Activated naive CD4-positive, alpha-beta T cell treated with anti-CD3 and anti-CD28 coated beads, Interleukin-2, amount 50 U/mL, for 24 hours (primary cell): ENCODE measurements at regions not wholly inside any gene's neighbourhood (a gene's known extent, or its start where the extent isn't known, plus 50 kb on each side); places are given as distances from the start of the nearest gene placed in this dataset.
"Not testable (repeated sequence)": the region's sequence is repeated elsewhere in the genome, so short reads cannot be mapped to it uniquely, and the experiment has no call there.

Source experiments
- H3K27ac Mint-ChIP-seq: one replicate; pipeline ENCODE4 v1.8.0; 2021; ENCODE audit warnings: mild to moderate bottlenecking, mixed read lengths
- H3K27me3 Mint-ChIP-seq: one replicate; pipeline ENCODE4 v1.8.0; 2021; ENCODE audit warnings: mixed read lengths
- H3K36me3 Mint-ChIP-seq: one replicate; pipeline ENCODE4 v1.8.0; 2021; ENCODE audit warnings: mixed read lengths
- H3K4me1 Mint-ChIP-seq: one replicate; pipeline ENCODE4 v1.8.0; 2021; ENCODE audit warnings: mixed read lengths
- H3K4me3 Mint-ChIP-seq: one replicate; pipeline ENCODE4 v1.8.0; 2021; ENCODE audit warnings: mild to moderate bottlenecking, mixed read lengths
- H3K9me3 Mint-ChIP-seq: one replicate; pipeline ENCODE4 v1.8.0; 2021; ENCODE audit warnings: mixed read lengths

DNA sequence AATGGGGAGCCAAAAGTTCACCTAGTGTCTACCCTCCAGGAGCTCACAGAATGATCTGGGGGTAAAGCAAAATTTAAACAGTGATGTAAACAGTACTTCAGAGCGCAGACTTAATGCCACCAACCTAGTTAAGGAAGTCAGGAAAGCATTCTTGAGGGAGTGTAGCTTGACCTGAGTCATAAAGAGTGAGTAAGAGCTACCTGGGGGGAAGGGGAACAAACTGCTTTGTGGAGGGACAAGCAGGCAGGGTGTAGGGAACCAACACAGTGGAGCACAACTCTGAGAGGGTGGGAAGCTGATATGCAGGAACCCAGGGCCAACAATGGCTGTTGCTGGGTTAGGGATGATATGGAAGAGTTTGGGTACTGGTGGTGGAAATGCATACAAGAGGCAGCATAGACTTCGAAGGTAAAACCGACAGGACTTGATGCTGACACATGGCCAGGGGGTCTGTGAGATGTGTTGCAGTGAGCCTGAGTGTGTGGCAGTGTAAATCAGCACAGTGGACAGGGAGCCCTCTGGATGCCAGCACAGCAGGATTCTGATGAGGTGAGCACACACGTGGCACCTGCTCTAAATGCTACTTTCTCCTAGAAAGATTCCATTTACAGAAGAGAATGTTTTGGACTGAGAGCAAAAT lies 58.3 kb upstream of the CYP2D6 start:
- Mint-ChIP-seq H3K9me3 (no peaks in the 10 kb centered on the region), H3K4me1 (peaks cover 94% of the 10 kb centered on the region), H3K36me3 (peaks cover 9% of the 10 kb centered on the region), H3K27me3 (no peaks in the 10 kb centered on the region), H3K4me3 (no peak overlapping the region), H3K27ac (no peak overlapping the region)

DNA sequence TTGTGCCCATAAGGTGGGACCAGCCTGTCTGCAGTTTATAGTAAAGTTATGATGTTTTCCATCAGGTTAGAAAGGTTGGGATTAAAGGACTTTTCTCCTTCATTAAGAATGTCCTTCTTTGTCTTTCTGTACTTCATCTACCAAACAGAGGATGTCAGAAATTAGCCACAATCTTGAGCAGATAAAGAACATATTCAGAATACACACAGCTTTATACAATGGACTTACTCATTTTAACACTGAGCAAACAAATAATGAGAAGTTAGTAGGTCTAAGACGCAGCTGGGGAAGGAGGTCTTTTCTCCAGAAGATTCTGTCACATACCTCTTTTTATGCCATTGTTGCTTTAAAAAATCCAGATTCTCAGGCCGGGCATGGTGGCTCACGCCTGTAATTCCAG lies 57.0 kb upstream of the CYP2D6 start:
- peaks cover 7% of the 10 kb centered on the region for H3K36me3 Mint-ChIP-seq
- no peaks in the 10 kb centered on the region for H3K27me3 Mint-ChIP-seq
- H3K9me3 Mint-ChIP-seq, result no peaks in the 10 kb centered on the region
- H3K27ac Mint-ChIP-seq, result no peak overlapping the region
- peaks cover 94% of the 10 kb centered on the region for H3K4me1 Mint-ChIP-seq
- no peak overlapping the region for H3K4me3 Mint-ChIP-seq

DNA sequence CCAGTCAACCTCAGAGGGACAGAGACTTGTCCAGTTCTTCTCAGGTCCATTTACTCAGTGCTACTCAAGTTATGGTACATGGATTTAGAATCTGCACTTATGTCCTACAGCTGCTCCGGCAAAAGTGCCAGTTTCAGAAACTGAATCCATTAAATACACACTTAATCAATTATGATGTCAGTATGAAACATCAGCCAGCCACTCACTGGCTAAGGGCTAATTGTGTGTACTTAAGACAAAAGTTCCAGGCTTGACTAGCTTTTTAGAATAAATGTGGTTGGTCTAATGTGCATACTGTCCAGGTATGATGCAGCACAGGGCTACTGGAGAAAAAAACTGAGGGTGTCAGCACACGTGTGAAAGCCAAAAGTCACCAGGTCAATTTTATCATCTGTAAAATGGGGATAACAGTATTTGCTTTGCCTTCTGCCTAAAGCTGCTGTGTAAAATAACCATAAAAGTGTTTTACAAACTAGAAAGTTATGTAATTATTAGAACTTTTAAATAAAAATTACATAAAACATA lies 55.4 kb upstream of the CYP2D6 start:
- Mint-ChIP-seq H3K9me3 (no peaks in the 10 kb centered on the region), H3K4me3 (no peak overlapping the region), H3K27me3 (no peaks in the 10 kb centered on the region), H3K36me3 (peaks cover 7% of the 10 kb centered on the region), H3K4me1 (peaks cover 96% of the 10 kb centered on the region), H3K27ac (no peak overlapping the region)

DNA sequence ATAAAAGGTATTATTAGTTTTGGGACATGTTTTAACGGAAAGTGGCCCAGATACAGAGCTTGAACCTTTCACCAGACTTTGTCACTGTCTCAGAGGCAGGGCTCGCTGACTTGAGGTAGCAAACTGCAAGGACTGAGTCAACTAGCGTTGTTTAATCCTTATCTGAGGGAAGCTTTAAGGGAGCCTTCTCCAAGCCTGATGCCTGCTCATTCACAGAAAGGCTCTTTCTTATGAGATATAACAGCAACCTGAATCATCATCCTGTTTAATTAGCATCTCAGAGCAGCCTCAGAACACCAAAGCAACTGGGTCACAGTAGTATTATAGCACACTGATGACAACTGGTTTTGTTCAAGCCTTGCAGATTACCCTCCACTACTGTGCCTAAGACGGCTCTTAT lies 54.2 kb upstream of the CYP2D6 start:
- H3K4me1 Mint-ChIP-seq, result peaks cover 97% of the 10 kb centered on the region
- H3K4me3 Mint-ChIP-seq, result peak overlapping the region; percentile 15
- no peaks in the 10 kb centered on the region for H3K27me3 Mint-ChIP-seq
- H3K9me3 Mint-ChIP-seq, result no peaks in the 10 kb centered on the region
- peaks cover 7% of the 10 kb centered on the region for H3K36me3 Mint-ChIP-seq
- no peak overlapping the region for H3K27ac Mint-ChIP-seq

DNA sequence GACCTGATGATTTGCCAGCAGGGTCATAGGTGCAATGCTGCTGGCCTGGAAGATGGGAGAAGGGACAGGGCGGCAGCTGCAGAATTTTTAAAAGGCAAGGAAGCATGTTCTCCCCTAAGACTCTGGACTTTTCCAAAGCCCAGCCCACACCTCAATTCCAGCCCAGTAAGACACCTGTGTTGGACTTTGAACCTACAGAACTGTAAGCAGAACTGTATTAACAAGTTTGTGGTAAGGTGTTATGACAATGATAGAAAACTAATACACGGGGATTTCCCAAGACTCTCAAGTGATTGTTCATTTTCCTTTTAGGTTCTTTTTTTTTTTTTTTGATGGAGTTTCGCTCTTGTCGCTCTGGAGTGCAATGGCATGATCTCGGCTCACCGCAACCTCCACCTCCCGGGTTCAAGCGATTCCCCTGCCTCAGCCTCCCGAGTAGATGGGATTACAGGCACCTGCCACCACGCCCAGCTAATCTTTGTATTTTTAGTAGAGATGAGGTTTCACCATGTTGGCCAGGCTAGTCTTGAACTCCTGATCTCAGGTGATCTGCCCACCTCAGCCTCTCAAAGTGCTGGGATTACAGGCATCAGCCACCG lies 53.0 kb upstream of the CYP2D6 start:
- not testable (repeated sequence) for H3K9me3 Mint-ChIP-seq, H3K27me3 Mint-ChIP-seq, H3K36me3 Mint-ChIP-seq
- Mint-ChIP-seq H3K27ac (peak overlapping the region; percentile 84), H3K4me1 (peaks cover 92% of the 10 kb centered on the region), H3K4me3 (peak overlapping the region; percentile 11)

DNA sequence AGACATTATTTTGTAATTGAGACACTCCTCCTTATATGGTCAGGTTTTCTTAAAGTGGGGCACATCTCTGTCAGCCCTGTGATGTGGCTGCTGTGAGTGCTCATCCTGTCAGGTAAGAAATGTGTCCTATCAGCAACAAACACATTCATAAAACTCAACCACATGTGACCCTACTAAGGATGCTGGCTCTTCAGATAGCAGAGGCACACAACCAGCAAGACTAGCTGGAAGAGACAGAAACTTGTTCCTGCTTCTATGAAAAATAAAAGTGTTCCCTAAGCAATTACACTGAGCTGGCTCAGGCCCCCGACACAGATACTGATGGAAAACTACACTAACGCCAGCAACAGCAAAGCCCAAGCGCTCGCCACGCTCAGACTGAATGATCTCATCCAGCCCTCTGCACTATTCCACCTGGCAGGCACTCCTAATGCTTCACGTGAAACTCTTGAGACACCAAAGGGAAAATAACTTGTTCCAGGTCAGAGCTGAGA lies 49.8 kb upstream of the CYP2D6 start:
- Mint-ChIP-seq H3K27me3 (no peaks in the 10 kb centered on the region), H3K4me3 (peak overlapping the region; percentile 21), H3K27ac (peak overlapping the region; percentile 73), H3K9me3 (no peaks in the 10 kb centered on the region), H3K4me1 (peaks cover 90% of the 10 kb centered on the region), H3K36me3 (peaks cover 14% of the 10 kb centered on the region)
